DMS153 treated with DMSO at 0.1 percent for 48 hours (cell line): ENCODE measurements at regions not wholly inside any gene's neighbourhood (a gene's known extent, or its start where the extent isn't known, plus 50 kb on each side); places are given as distances from the start of the nearest gene placed in this dataset.
"Not testable (repeated sequence)": the region's sequence is repeated elsewhere in the genome, so short reads cannot be mapped to it uniquely, and the experiment has no call there.

Source experiments
- DNase-seq: peaks from one replicate; lab custom pipeline; 2025; ENCODE audit not compliant: unreplicated experiment; lab: John Stamatoyannopoulos, UW

GRCh38 chr6:128600397-128600951, 80.1 kb upstream of the PTPRK start:
- DNase-seq, result peak; percentile 59

DNA sequence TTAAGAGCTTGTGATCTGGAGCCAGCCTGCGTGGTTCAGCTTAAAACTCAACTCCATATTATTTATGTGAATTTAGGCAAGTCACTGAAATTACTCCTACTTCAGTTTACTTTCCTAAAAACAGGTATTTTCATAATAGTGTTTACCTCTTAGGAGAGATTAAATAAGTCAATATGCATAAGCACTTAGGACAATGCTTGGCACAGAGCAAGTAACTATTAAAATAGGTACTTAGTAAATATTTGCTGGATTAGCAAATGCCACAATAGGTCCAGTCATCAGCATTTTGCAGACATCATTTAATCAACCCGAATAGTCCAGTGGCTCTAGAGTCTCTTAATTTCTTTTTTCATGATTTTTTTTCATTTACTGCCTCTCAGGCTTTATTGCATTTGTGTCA, 78.6 kb upstream of the PTPRK start:
- peak; percentile 13 for DNase-seq

- DNase-seq, result no peak
Observed at GRCh38 chr6:128598571-128598970, 78.2 kb upstream of the PTPRK start.

DNA sequence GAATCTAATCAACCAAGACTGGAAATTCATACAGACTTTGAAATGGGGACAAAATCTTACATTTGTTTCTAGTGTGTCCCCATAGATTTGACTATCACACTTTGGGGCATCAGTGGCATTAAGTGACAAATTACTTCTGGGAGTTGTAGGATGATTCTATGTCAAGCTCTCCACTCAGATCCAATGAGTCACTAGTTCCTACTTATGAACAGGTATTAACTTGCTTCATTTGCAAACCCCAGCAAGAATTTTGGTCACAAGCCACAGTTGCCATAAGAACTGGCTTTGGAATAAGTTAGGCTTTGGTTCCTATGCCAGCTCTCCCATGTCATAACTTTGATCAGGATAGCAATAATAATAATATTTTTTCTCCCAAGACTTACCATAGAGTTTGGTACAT, 77.6 kb upstream of the PTPRK start:
- no peak for DNase-seq

GRCh38 chr6:128597004-128597403, 76.6 kb upstream of the PTPRK start:
- no peak for DNase-seq

GRCh38 chr6:128595544-128595943, 75.1 kb upstream of the PTPRK start:
- no peak for DNase-seq

DNA sequence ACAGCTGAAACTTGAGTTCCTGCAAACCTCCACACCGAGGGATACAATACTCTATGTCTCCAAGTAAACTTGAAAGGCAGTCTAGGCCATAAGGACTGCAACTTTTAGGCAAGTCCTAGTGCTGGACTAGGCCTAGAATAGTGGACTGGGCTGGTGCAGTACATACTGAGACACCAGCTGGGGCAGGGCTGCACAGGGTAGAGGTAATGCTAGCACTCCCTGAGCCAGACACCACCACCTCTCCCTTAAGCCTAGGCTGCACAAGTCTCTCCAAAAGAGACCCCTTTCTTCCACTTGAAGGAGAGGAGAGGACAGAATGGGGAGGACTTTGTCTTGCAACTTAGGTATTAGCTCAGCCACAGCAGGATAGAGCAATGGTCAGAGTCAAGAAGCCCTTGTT, 65.7 kb upstream of the PTPRK start:
- no peak for DNase-seq

GRCh38 chr6:128580224-128581110, 60.1 kb upstream of the PTPRK start:
- no peak for DNase-seq

DNA sequence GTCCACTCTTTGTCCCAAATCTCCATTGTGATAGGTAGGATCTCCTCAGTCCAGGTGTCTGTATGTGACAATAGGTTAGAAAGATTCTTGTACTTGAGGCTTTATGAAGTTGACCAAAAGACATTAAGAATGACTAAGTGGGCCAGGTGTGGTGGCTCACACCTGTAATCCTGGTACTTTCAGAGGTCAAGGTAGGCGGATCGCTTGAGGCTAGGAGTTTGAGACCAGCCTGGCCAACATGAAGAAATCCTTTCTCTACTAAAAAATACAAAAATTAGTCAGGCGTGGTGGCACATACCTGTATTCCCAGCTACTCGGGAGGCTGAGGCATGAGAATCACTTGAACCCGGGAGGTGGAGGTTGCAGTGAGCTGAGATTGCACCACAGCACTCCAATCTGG, 54.9 kb upstream of the PTPRK start:
- not testable (repeated sequence) for DNase-seq

DNA sequence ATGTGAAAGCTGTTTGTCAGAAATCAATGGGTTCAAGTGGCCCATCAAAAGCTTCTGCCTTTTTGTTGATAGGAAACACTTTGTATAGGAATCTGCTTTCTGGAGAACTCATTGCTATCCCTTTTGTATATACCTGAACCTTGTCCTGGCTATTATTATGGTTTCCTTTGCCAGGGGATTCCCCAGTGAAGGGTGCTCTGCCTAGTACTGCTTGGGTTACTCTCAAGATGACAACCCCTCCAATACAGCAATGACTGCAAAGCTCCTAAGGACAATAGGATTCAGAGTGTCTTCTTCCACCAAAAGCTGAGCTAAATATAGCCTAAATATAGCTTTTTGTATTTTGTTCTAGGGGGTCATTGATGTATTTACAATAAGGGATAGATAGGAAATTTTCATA, 54.0 kb upstream of the PTPRK start:
- no peak for DNase-seq

DNA sequence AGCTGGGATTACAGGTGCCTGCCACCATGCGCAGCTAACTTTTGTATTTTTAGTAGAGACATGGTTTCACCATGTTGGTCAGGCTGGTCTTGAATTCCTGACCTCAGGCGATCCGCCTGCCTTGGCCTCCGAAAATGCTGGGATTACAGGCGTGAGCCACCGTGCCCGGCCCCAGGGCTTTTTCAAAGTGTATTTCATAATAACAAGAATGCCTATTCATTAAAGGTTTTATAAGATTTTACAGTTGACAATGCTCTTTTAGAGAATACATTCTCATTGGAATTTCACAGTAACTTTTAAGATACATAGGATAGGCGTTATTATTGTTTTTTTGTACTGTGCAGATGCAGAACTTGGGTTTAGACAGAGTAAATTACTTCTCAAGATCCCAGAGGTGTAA, 52.6 kb upstream of the PTPRK start:
- DNase-seq, result no peak

DNA sequence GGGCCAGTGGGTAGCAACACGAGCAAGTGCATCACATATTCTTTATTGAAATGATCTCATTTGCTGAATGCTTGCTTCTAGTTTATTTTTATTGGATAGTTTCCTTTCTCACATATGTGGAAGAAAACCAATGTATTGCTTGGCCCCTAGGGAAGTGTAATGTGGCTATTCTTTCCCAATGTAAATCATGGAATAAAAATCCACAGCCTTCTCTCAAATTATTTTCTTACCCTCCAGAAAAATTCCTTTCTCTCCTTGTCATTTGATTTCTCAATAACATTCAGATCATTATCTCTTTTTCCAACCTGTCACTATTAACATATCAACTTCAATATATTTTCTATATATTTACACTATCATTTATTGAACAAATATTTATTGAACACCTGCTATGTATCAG, 51.9 kb upstream of the PTPRK start:
- no peak for DNase-seq

- DNase-seq, result no peak
Observed at GRCh38 chr6:128570680-128571063, 50.3 kb upstream of the PTPRK start.

DNA sequence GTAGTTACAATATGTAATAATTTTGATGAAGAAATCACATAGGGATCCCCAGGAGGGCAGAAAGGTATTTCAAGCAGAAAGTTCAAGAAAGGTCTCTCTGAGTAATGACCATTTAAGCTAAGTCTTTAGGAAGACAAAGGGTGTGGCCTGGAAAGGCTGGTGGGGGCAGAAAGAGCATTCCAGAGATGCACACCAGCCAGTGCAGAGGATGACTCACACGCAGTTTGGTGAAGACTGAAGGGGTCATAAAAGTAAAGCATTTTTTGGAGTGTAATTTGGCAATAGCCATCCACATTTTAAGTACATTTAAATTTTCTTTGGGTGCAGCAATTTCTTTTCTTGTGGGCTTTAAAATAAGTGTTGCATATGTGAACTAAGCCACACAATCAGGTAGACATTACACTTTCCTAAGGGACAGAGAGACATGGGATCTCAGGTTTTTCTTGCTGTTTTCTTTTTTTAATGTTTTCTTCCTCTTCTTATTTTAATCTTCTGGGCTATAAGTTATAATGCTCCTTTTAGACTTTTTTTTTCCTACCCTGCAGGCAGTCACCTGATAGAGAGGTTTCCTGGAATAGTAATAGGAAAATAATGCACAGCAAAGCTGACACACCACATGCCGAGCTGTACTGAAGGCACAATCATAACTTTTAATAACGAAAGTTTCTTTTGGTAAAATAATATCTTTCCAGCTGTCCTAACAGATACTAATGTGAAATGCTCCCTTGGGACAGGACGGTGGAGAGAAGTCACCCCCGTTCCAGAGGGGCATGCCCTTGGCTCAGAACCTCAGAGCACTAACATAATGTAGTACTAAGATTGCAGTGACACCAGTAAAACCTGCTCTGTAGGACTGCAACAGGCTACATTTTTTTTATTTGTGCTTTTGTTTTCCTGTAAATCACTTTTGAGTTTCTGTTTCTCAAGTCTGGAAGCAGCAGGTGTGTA, 49.6 kb upstream of the PTPRK start:
- no peak for DNase-seq
